ENCODE measurements at regions not wholly inside any gene's neighbourhood (a gene's known extent, or its start where the extent isn't known, plus 50 kb on each side); places are given as distances from the start of the nearest gene placed in this dataset.

DNA sequence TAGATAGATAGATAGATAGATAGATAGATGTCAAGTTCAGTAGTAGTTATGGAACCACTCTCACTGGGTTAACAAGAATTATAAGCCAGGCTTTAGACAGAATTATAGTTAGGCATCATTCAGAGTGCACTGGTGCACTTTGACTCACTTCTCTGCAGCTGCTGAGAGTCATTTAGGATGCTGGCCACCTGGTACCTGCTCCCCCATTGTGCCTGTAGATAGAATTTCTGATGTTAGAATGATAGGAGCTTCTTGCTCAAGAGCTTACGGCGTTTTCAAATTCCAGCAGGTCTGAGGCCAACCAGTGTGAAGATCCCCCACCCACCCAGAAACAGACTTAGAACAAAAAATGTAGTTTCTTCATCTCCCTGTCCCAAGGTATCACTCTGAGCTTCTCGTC lies 107.8 kb upstream of the HMCN1 start:
- Histone ChIP-seq H3K27me3 (no peaks in the 10 kb centered on the region), H3K27ac (no peak overlapping the region), H3K36me3 (no peaks in the 10 kb centered on the region), H3K4me1 (ENCODE audit: control insufficient read depth in 1 of 2, insufficient read depth in 1 of 2, low read depth in 1 of 2, low read length in 1 of 2) (peaks cover 8 to 23% of the 10 kb centered on the region in 2 experiments), H3K9me3 (no peaks in the 10 kb centered on the region), H3K4me3 (ENCODE audit: low read depth in 1 of 2, low read length in 1 of 2) (no peak overlapping the region)
- TF ChIP-seq, protein P1, sequence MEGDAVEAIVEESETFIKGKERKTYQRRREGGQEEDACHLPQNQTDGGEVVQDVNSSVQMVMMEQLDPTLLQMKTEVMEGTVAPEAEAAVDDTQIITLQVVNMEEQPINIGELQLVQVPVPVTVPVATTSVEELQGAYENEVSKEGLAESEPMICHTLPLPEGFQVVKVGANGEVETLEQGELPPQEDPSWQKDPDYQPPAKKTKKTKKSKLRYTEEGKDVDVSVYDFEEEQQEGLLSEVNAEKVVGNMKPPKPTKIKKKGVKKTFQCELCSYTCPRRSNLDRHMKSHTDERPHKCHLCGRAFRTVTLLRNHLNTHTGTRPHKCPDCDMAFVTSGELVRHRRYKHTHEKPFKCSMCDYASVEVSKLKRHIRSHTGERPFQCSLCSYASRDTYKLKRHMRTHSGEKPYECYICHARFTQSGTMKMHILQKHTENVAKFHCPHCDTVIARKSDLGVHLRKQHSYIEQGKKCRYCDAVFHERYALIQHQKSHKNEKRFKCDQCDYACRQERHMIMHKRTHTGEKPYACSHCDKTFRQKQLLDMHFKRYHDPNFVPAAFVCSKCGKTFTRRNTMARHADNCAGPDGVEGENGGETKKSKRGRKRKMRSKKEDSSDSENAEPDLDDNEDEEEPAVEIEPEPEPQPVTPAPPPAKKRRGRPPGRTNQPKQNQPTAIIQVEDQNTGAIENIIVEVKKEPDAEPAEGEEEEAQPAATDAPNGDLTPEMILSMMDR (IDR thresholded peaks at IDR 0.05) = no peak

DNA sequence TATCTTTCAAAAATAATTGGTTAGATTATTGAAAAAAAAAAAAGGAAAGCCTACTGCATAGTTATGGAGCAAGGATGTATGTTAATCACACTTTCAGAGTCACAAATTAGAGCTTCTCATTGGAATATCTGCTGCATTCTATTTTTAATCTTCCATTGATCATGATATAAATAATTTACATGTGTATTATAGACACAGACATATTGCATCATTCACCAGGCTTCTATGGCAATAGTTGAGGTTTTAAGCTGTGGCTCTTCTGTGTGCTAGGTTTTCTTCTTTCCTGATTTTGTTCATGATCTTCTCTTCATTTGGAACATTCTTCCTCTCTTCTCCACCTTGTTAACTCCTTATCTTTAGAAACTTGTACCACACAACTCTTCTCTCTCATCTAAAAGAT lies 123.2 kb upstream of the HMCN1 start:
- no peaks in the 10 kb centered on the region for H3K27me3 ChIP-seq
- H3K4me3 ChIP-seq (ENCODE audit: low read depth in 1 of 2, low read length in 1 of 2) = no peak overlapping the region
- H3K36me3 ChIP-seq = no peaks in the 10 kb centered on the region
- no peaks in the 10 kb centered on the region for H3K9me3 ChIP-seq
- peaks cover 9 to 11% of the 10 kb centered on the region in 2 experiments for H3K4me1 ChIP-seq (ENCODE audit: control insufficient read depth in 1 of 2, insufficient read depth in 1 of 2, low read depth in 1 of 2, low read length in 1 of 2)
- TF ChIP-seq, protein P1 (IDR thresholded peaks at IDR 0.05) = no peak
- no peak overlapping the region for H3K27ac ChIP-seq

DNA sequence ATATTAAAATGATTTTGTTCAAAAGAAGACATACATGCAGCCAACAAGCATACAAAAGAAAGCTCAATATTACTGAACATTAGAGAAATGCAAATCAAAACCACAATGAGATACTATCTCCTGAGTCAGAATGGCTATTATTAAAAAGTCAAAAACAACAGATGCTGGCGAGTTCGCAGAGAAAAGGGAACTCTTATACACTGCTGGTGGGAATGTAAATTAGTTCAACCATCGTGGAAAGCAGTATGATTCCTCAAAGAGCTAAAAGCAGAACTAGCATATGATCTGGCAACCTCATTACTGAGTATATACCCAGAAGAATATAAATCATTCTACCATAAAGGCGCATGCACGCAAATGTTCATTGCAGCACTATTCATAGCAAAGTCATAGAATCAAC lies 126.0 kb upstream of the HMCN1 start:
- Histone ChIP-seq H3K36me3 (no peaks in the 10 kb centered on the region), H3K27me3 (no peaks in the 10 kb centered on the region), H3K27ac (no peak overlapping the region), H3K4me1 (ENCODE audit: control insufficient read depth in 1 of 2, insufficient read depth in 1 of 2, low read depth in 1 of 2, low read length in 1 of 2) (peaks cover 9 to 11% of the 10 kb centered on the region in 2 experiments), H3K9me3 (no peaks in the 10 kb centered on the region), H3K4me3 (ENCODE audit: low read depth in 1 of 2, low read length in 1 of 2) (no peak overlapping the region)
- TF ChIP-seq, protein P1 (IDR thresholded peaks at IDR 0.05) = no peak

DNA sequence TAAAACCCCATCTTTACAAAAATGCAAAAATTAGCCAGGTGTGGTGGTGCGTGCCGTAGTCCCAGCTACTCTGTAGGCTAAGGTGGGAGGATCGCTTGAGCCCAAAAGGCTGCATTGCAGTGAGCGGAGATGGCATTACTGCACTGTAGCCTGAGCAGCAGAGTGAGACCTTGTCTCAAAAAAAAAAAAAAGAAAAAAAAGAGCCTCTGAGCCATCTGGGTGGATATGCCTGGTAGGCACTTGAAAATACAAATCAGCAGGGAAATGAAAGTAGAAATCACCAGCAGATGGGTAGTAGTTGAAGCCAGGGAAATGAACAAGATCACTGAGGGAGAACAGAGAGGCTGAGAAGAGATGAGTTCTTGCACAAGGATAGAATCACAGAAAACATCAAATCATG lies 131.0 kb upstream of the HMCN1 start:
- no peak overlapping the region for H3K27ac ChIP-seq
- H3K9me3 ChIP-seq = no peaks in the 10 kb centered on the region
- no peak overlapping the region for H3K4me3 ChIP-seq (ENCODE audit: low read depth in 1 of 2, low read length in 1 of 2)
- H3K36me3 ChIP-seq = no peaks in the 10 kb centered on the region
- H3K4me1 ChIP-seq (ENCODE audit: control insufficient read depth in 1 of 2, insufficient read depth in 1 of 2, low read depth in 1 of 2, low read length in 1 of 2) = peaks cover 13 to 14% of the 10 kb centered on the region in 2 experiments
- H3K27me3 ChIP-seq = no peaks in the 10 kb centered on the region
- TF ChIP-seq, protein P1 (IDR thresholded peaks at IDR 0.05) = no peak

DNA sequence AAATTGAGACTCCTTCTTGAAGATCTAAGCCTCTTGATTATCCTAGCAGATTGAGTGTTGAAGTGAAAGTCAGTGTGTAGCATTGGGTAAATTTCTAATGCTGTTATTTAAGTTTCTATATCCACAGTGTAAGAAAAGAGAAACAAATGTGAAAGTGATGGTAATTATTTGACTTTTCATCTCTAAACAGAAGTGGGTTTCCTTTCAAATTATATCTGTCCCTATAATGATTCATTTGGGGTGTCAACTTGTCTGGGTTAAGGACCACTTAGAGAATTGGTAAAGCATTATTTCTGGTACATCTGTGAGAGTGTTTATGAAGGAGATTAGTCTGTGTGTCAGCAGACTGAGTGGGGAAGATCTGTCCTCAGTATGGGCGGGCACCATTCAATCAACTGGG lies 133.0 kb upstream of the HMCN1 start:
- Histone ChIP-seq H3K36me3 (no peaks in the 10 kb centered on the region), H3K27ac (no peak overlapping the region), H3K4me1 (ENCODE audit: control insufficient read depth in 1 of 2, insufficient read depth in 1 of 2, low read depth in 1 of 2, low read length in 1 of 2) (peaks cover 21 to 33% of the 10 kb centered on the region in 2 experiments), H3K27me3 (no peaks in the 10 kb centered on the region), H3K9me3 (no peaks in the 10 kb centered on the region), H3K4me3 (ENCODE audit: low read depth in 1 of 2, low read length in 1 of 2) (no peak overlapping the region)
- TF ChIP-seq, protein P1 (IDR thresholded peaks at IDR 0.05) = no peak

DNA sequence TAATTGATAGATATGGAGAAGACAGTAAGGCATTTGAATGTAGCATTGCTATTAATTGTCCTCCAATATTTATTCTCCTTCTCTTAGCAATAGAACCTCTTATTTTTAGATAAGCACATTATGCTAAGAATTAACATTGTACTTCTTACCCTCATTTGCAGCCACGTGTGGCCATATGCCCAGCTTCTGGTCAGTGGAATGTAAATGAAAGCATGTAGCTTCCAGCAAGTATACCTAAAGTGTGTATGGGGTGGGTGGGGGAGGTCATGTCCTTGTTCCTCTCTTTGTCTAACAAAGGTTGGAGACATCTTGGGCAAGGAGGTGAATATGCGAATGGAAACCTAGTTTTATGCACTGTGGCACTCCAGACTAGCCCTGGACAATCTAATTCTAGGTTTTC lies 133.6 kb upstream of the HMCN1 start:
- H3K4me1 ChIP-seq (ENCODE audit: control insufficient read depth in 1 of 2, insufficient read depth in 1 of 2, low read depth in 1 of 2, low read length in 1 of 2) = peaks cover 27 to 39% of the 10 kb centered on the region in 2 experiments
- H3K9me3 ChIP-seq = no peaks in the 10 kb centered on the region
- H3K36me3 ChIP-seq = no peaks in the 10 kb centered on the region
- no peak overlapping the region for H3K27ac ChIP-seq
- H3K4me3 ChIP-seq (ENCODE audit: low read depth in 1 of 2, low read length in 1 of 2) = no peak overlapping the region
- H3K27me3 ChIP-seq = no peaks in the 10 kb centered on the region
- TF ChIP-seq, protein P1 (IDR thresholded peaks at IDR 0.05) = no peak
